Esophagus squamous epithelium (tissue), 5 donors: ENCODE measurements at regions not wholly inside any gene's neighbourhood (a gene's known extent, or its start where the extent isn't known, plus 50 kb on each side); places are given as distances from the start of the nearest gene placed in this dataset.

Source experiments
- DNase-seq: peaks from one replicate; lab custom pipeline; 2025; lab: John Stamatoyannopoulos, UW
- H3K27ac ChIP-seq, 4 donors: fragments of 200-600 bp; sonication (generic); one replicate each; pipeline ENCODE4 v1.5.1; 2016 to 2019; ENCODE audit warnings: mild to moderate bottlenecking in 1 of 4
- H3K27me3 ChIP-seq, 4 donors: fragments of 200-600 bp; sonication (generic); 1 replicate in 3 of 4; 2 replicates in 1 of 4; pipeline versions ENCODE4 v1.5.1 to v1.6.0; 2017 to 2021; ENCODE audit warnings: antibody characterized with exemption in 1 of 4
- H3K36me3 ChIP-seq, 3 donors: fragments of 200-600 bp; sonication (generic); one replicate each; pipeline ENCODE4 v1.5.1; 2016 to 2019
- H3K4me1 ChIP-seq, 3 donors: fragments of 200-600 bp; sonication (generic); one replicate each; pipeline ENCODE4 v1.5.1; 2017 to 2019
- H3K4me3 ChIP-seq, 4 donors: fragments of 200-600 bp; sonication (generic); 1 replicate in 3 of 4; 2 replicates in 1 of 4; pipeline ENCODE4 v1.5.1; 2016 to 2019; ENCODE audit warnings: mild to moderate bottlenecking in 2 of 4, moderate library complexity in 1 of 4
- H3K9me3 ChIP-seq, 3 donors: fragments of 200-600 bp; sonication (generic); one replicate each; pipeline ENCODE4 v1.5.1; 2016 to 2019
- CTCF ChIP-seq, 6 experiments: fragments of 450-650 bp in 4 of 6; fragments of 200-600 bp in 2 of 6; sonication (generic) in 2 of 6; IDR thresholded peaks; one replicate each; pipeline ENCODE4 v1.5.1; 2016 to 2019; ENCODE audit warnings: antibody characterized with exemption in 6 of 6, mild to moderate bottlenecking in 4 of 6, moderate library complexity in 4 of 6
- POLR2A ChIP-seq, 4 donors: fragments of 450-650 bp; IDR thresholded peaks; one replicate each; pipeline ENCODE4 v1.6.1; 2017; ENCODE audit warnings: antibody characterized with exemption in 4 of 4, mild to moderate bottlenecking in 4 of 4, moderate library complexity in 3 of 4
- WGBS, 2 donors: methylation state at CpG; one replicate each; pipeline ENCODE4 v1.1.5; 2018; 5-methylcytosine and 5-hydroxymethylcytosine counted together
- intact Hi-C: fragments of 100-400 bp; cut with DNase I; formaldehyde crosslinking; loops from one replicate; pipeline ENCODE4 v1.15.0; 2022
- donor health status: DM: yes; HTN: yes; CAD: no.

GRCh38 chr15:35161694-35162093, 76.6 kb upstream of the NANOGP8 start:
- no peak overlapping the region for H3K27ac ChIP-seq
- H3K4me1 ChIP-seq, result no peaks in the 10 kb centered on the region
- no peaks in the 10 kb centered on the region for H3K36me3 ChIP-seq
- intact Hi-C loops, result no loop called here
- H3K9me3 ChIP-seq, result no peaks in the 10 kb centered on the region
- 92 to 100% methylated on average over 1 of the region's 1 CpG for WGBS, 2 donors
- TF ChIP-seq CTCF (IDR thresholded peaks at IDR 0.05) (no peak), POLR2A (IDR thresholded peaks at IDR 0.05) (no peak)
- no peaks in the 10 kb centered on the region for H3K27me3 ChIP-seq
- H3K4me3 ChIP-seq, result no peak overlapping the region
- DNase-seq, result no peak

GRCh38 chr15:35159170-35159569, 74.1 kb upstream of the NANOGP8 start:
- 88 to 100% methylated on average over 2 of the region's 2 CpGs for WGBS, 2 donors
- no peaks in the 10 kb centered on the region for H3K27me3 ChIP-seq
- DNase-seq, result no peak
- intact Hi-C loops, result no loop called here
- no peak overlapping the region for H3K27ac ChIP-seq
- no peaks in the 10 kb centered on the region for H3K36me3 ChIP-seq
- H3K4me1 ChIP-seq, result no peaks in the 10 kb centered on the region
- H3K4me3 ChIP-seq, result no peak overlapping the region
- TF ChIP-seq POLR2A (IDR thresholded peaks at IDR 0.05), result no peak
- TF ChIP-seq CTCF (IDR thresholded peaks at IDR 0.05), result no peak
- H3K9me3 ChIP-seq, result no peaks in the 10 kb centered on the region

- TF ChIP-seq POLR2A (IDR thresholded peaks at IDR 0.05), result no peak
- TF ChIP-seq CTCF (IDR thresholded peaks at IDR 0.05), result no peak
- Histone ChIP-seq H3K4me1 (no peaks in the 10 kb centered on the region), H3K9me3 (no peaks in the 10 kb centered on the region), H3K27ac (no peak overlapping the region), H3K27me3 (no peaks in the 10 kb centered on the region), H3K36me3 (no peaks in the 10 kb centered on the region), H3K4me3 (no peak overlapping the region)
- intact Hi-C loops, result no loop called here
- 78 to 79% methylated on average over 8 of the region's 8 CpGs for WGBS, 2 donors
- no peak for DNase-seq
These were observed 66.7 kb upstream of the NANOGP8 start for GRCh38 chr15:35151782-35152181.

GRCh38 chr15:35151381-35151780, 66.3 kb upstream of the NANOGP8 start:
- Histone ChIP-seq H3K4me3 (no peak overlapping the region), H3K9me3 (no peaks in the 10 kb centered on the region), H3K27ac (no peak overlapping the region), H3K4me1 (no peaks in the 10 kb centered on the region), H3K36me3 (no peaks in the 10 kb centered on the region), H3K27me3 (no peaks in the 10 kb centered on the region)
- TF ChIP-seq POLR2A (IDR thresholded peaks at IDR 0.05) (no peak), CTCF (IDR thresholded peaks at IDR 0.05) (no peak)
- DNase-seq, result no peak
- 88 to 94% methylated on average over 2 of the region's 2 CpGs for WGBS, 2 donors
- intact Hi-C loops, result no loop called here

- H3K27me3 ChIP-seq, result no peaks in the 10 kb centered on the region
- H3K36me3 ChIP-seq, result no peaks in the 10 kb centered on the region
- no peak for DNase-seq
- H3K4me1 ChIP-seq, result no peaks in the 10 kb centered on the region
- no peak overlapping the region for H3K27ac ChIP-seq
- H3K9me3 ChIP-seq, result no peaks in the 10 kb centered on the region
- TF ChIP-seq CTCF (IDR thresholded peaks at IDR 0.05), result no peak
- TF ChIP-seq POLR2A (IDR thresholded peaks at IDR 0.05), result no peak
- H3K4me3 ChIP-seq, result no peak overlapping the region
- 80 to 83% methylated on average over 3 of the region's 3 CpGs for WGBS, 2 donors
- intact Hi-C loops, result no loop called here
These were observed 65.3 kb upstream of the NANOGP8 start for GRCh38 chr15:35150361-35150760.
